H9 (cell line): ENCODE measurements at regions not wholly inside any gene's neighbourhood (a gene's known extent, or its start where the extent isn't known, plus 50 kb on each side); places are given as distances from the start of the nearest gene placed in this dataset.

Experiments used
- DNase-seq: peaks from one replicate; pipeline ENCODE4 v3.0.0-alpha.2; 2017
- H2AFZ ChIP-seq: one replicate; pipeline ENCODE4 v1.6.1; 2013; ENCODE audit warnings: mild to moderate bottlenecking, low read length, control low read depth, moderate library complexity
- H2AK5ac ChIP-seq: 2 replicates; pipeline ENCODE4 v1.6.1; 2013; ENCODE audit warnings: low read length, control low read depth, mixed read lengths; ENCODE audit not compliant: insufficient read length
- H2BK120ac ChIP-seq: one replicate; pipeline ENCODE4 v1.6.1; 2013; ENCODE audit warnings: low read depth, mild to moderate bottlenecking, low read length, control low read depth, inconsistent platforms; ENCODE audit not compliant: poor library complexity, severe bottlenecking
- H2BK12ac ChIP-seq: 2 replicates; pipeline ENCODE4 v1.6.1; 2013; ENCODE audit warnings: low read length, control low read depth, mixed read lengths, low read depth; ENCODE audit not compliant: insufficient read length
- H2BK15ac ChIP-seq: 2 replicates; pipeline ENCODE4 v1.6.1; 2013; ENCODE audit warnings: low read depth, low read length, control low read depth
- H2BK20ac ChIP-seq: one replicate; pipeline ENCODE4 v1.6.1; 2013; ENCODE audit warnings: low read depth, mild to moderate bottlenecking, low read length, control low read depth, inconsistent platforms; ENCODE audit not compliant: poor library complexity, severe bottlenecking
- H2BK5ac ChIP-seq: 2 replicates; pipeline ENCODE4 v1.6.1; 2013; ENCODE audit warnings: low read length, control low read depth, mixed read lengths; ENCODE audit not compliant: insufficient read length
- H3K14ac ChIP-seq: 2 replicates; pipeline ENCODE4 v1.6.1; 2013; ENCODE audit warnings: low read length, control low read depth; ENCODE audit not compliant: insufficient read depth
- H3K18ac ChIP-seq: 2 replicates; pipeline ENCODE4 v1.6.1; 2013; ENCODE audit warnings: low read depth, mild to moderate bottlenecking, mixed read lengths, low read length, control low read depth; ENCODE audit not compliant: insufficient read length
- H3K23ac ChIP-seq: 2 replicates; pipeline ENCODE4 v1.6.1; 2013; ENCODE audit warnings: low read length, control low read depth, mixed read lengths, low read depth; ENCODE audit not compliant: insufficient read length
- H3K23me2 ChIP-seq: 2 replicates; pipeline ENCODE4 v1.6.1; 2013; ENCODE audit warnings: low read depth, mild to moderate bottlenecking, mixed read lengths, low read length, control low read depth; ENCODE audit not compliant: insufficient read length, poor library complexity, severe bottlenecking
- H3K27ac ChIP-seq: 2 replicates; pipeline ENCODE4 v1.5.1; 2013; ENCODE audit warnings: low read length, control low read depth, mixed read lengths, low read depth; ENCODE audit not compliant: insufficient read length
- H3K27me3 ChIP-seq: 2 replicates; pipeline ENCODE4 v1.6.1; 2013; ENCODE audit warnings: low read length, control low read depth, inconsistent platforms; ENCODE audit not compliant: insufficient read depth
- H3K4ac ChIP-seq: 2 replicates; pipeline ENCODE4 v1.6.1; 2013; ENCODE audit warnings: low read depth, mild to moderate bottlenecking, control low read depth, inconsistent platforms, low read length, moderate library complexity
- H3K4me1 ChIP-seq: 2 replicates; pipeline ENCODE4 v1.6.1; 2013; ENCODE audit warnings: low read length, control low read depth, inconsistent platforms; ENCODE audit not compliant: insufficient read depth
- H3K4me2 ChIP-seq: 2 replicates; pipeline ENCODE4 v1.6.1; 2013; ENCODE audit warnings: low read length, control low read depth, mixed read lengths; ENCODE audit not compliant: insufficient read length, insufficient read depth
- H3K56ac ChIP-seq: 2 replicates; pipeline ENCODE4 v1.6.1; 2013; ENCODE audit warnings: low read depth, mild to moderate bottlenecking, mixed read lengths, low read length, control low read depth; ENCODE audit not compliant: insufficient read length
- H3K79me1 ChIP-seq: 2 replicates; pipeline ENCODE4 v1.6.1; 2013; ENCODE audit warnings: low read depth, mild to moderate bottlenecking, moderate library complexity, low read length, control low read depth, inconsistent platforms; ENCODE audit not compliant: insufficient read depth, poor library complexity, severe bottlenecking
- H3K79me2 ChIP-seq: 2 replicates; pipeline ENCODE4 v1.6.1; 2013; ENCODE audit warnings: low read length, control low read depth, inconsistent platforms; ENCODE audit not compliant: insufficient read depth
- H3K9ac ChIP-seq: 2 replicates; pipeline ENCODE4 v1.6.1; 2013; ENCODE audit warnings: low read length, control low read depth, mixed read lengths; ENCODE audit not compliant: insufficient read length; ENCODE audit errors: extremely low read depth
- H3K9me3 ChIP-seq: one replicate; pipeline ENCODE4 v1.6.1; 2013; ENCODE audit warnings: low read depth, low read length, inconsistent platforms; ENCODE audit not compliant: control insufficient read depth
- H3T11ph ChIP-seq: one replicate; pipeline ENCODE4 v1.6.1; 2013; ENCODE audit warnings: mild to moderate bottlenecking, low read length, control low read depth, inconsistent platforms
- H4K20me1 ChIP-seq: one replicate; pipeline ENCODE4 v1.6.1; 2013; ENCODE audit not compliant: control insufficient read depth, insufficient read length, insufficient read depth
- H4K5ac ChIP-seq: 2 replicates; pipeline ENCODE4 v1.6.1; 2013; ENCODE audit warnings: low read depth, mild to moderate bottlenecking, mixed read lengths, low read length, control low read depth; ENCODE audit not compliant: insufficient read length
- H4K8ac ChIP-seq: replicated peaks from 2 replicates; pipeline ENCODE4 v1.6.1; 2013; ENCODE audit warnings: low read length, control low read depth, mixed read lengths, low read depth; ENCODE audit not compliant: insufficient read length
- H4K91ac ChIP-seq: 2 replicates; pipeline ENCODE4 v1.6.1; 2013; ENCODE audit warnings: low read depth, mild to moderate bottlenecking, moderate library complexity, mixed read lengths, low read length, control low read depth; ENCODE audit not compliant: insufficient read length
- H3K27ac Mint-ChIP-seq, 3 experiments: 2 replicates in 2 of 3; 3 replicates in 1 of 3; pipeline ENCODE4 v1.8.0; 2020 to 2021; ENCODE audit warnings: mixed read lengths in 3 of 3, mild to moderate bottlenecking in 1 of 3, moderate library complexity in 1 of 3
- H3K27me3 Mint-ChIP-seq: 2 replicates; pipeline ENCODE4 v1.8.0; 2021; ENCODE audit warnings: low read depth, mild to moderate bottlenecking, moderate library complexity, mixed read lengths
- H3K36me3 Mint-ChIP-seq, 3 experiments: 2 replicates in 2 of 3; 3 replicates in 1 of 3; pipeline ENCODE4 v1.8.0; 2020 to 2021; ENCODE audit warnings: low read depth in 3 of 3, mixed read lengths in 3 of 3; ENCODE audit not compliant: insufficient read depth in 1 of 3
- H3K4me1 Mint-ChIP-seq, 2 experiments: 2 replicates each; pipeline ENCODE4 v1.8.0; 2020; ENCODE audit warnings: mixed read lengths in 2 of 2
- H3K4me3 Mint-ChIP-seq, 2 experiments: 2 replicates in 1 of 2; 3 replicates in 1 of 2; pipeline ENCODE4 v1.8.0; 2020 to 2021; ENCODE audit warnings: mild to moderate bottlenecking in 2 of 2, mixed read lengths in 2 of 2, moderate library complexity in 1 of 2
- H3K9me3 Mint-ChIP-seq, 2 experiments: 2 replicates in 1 of 2; 3 replicates in 1 of 2; pipeline ENCODE4 v1.8.0; 2020; ENCODE audit warnings: mild to moderate bottlenecking in 2 of 2, mixed read lengths in 2 of 2, moderate library complexity in 1 of 2
- WGBS: extraction: QIAGEN DNeasy Blood & Tissue Kit; methylation state at CpG from one replicate; pipeline ENCODE4 v1.1.7; 2013; ENCODE audit warnings: missing lambda C conversion rate, low lambda C conversion rate, mixed read lengths; ENCODE audit not compliant: insufficient read length; ENCODE audit errors: extremely low coverage; 5-methylcytosine and 5-hydroxymethylcytosine counted together
- TF ChIP-seq, protein P1 (sequence below): fragments of 200-600 bp; sonication (generic); conservative IDR thresholded peaks from 3 replicates; pipeline ENCODE4 v1.8.0; 2021; ENCODE audit warnings: antibody characterized with exemption, mild to moderate bottlenecking

DNA sequence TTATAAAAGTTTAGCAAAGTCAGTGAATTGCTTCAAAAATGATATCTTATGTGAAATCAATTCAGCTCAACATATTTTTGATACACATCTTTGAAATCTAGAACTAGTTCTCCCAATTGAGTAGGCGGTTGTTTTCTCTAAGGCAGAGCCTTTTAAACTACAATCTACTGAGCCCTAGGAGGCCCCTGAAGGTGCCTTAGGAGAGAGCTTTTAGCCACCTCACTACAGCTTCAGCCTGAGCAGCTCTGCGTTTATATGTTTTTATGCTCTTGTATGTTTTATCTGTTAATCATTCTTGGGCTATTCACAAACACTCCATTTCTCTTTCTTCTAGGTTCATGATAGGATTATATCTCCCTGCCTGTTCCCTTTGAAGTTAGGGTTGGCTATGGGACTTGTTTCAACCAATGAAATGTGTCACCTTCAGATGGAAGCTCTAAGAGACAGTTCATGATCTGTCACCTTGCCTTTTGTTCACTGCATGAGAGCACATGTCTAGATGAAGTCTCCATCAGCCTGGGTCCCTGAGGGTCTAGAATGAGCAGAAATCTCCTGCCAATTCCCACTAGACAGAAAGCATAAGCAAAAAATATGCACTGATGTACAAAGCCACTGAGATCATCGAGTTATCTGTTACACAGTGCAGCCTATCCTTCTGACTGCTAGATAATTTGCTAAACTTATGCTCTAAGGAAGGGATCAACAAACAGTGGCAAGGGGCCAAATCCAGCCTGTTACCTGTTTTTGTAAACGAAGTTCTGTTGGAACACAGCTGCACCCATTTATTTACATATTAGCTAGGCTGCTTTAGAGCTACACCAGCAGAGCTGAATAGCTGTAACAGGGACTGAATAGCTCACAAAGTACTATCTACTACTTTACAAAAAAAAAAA lies 128.5 kb upstream of the CDK1 start:
- no peak overlapping the region for H2BK15ac ChIP-seq
- no peak overlapping the region for H2BK120ac ChIP-seq
- H2AFZ ChIP-seq = no peak overlapping the region
- Mint-ChIP-seq H3K27ac (peak overlapping the region in 2 of 3 experiments; percentile 4 to 88; a peak in 3 of 7 replicates), H3K4me3 (no peak overlapping the region), H3K4me1 (peaks cover 29 to 31% of the 10 kb centered on the region in 2 experiments), H3K36me3 (no peaks in the 10 kb centered on the region; a peak in 1 of 7 replicates), H3K27me3 (no peaks in the 10 kb centered on the region), H3K9me3 (no peaks in the 10 kb centered on the region; a peak in 1 of 5 replicates)
- H2BK12ac ChIP-seq = no peak overlapping the region
- no peaks in the 10 kb centered on the region for H3K27me3 ChIP-seq
- H3K27ac ChIP-seq = no peak overlapping the region
- no peak overlapping the region for H2BK5ac ChIP-seq
- no peak overlapping the region for H3T11ph ChIP-seq
- H3K56ac ChIP-seq = no peak overlapping the region
- no peak overlapping the region for H4K5ac ChIP-seq
- H4K91ac ChIP-seq = no peak overlapping the region
- H3K9me3 ChIP-seq = no peaks in the 10 kb centered on the region
- no peak overlapping the region for H4K8ac ChIP-seq
- WGBS = no CpG with 5 or more reads among the region's 4 CpGs
- H3K4me1 ChIP-seq = peaks cover 7% of the 10 kb centered on the region; the same call in 1 of the 2 replicates
- no peak overlapping the region for H3K14ac ChIP-seq
- H4K20me1 ChIP-seq = no peaks in the 10 kb centered on the region
- no peak overlapping the region for H2BK20ac ChIP-seq
- TF ChIP-seq, protein P1, sequence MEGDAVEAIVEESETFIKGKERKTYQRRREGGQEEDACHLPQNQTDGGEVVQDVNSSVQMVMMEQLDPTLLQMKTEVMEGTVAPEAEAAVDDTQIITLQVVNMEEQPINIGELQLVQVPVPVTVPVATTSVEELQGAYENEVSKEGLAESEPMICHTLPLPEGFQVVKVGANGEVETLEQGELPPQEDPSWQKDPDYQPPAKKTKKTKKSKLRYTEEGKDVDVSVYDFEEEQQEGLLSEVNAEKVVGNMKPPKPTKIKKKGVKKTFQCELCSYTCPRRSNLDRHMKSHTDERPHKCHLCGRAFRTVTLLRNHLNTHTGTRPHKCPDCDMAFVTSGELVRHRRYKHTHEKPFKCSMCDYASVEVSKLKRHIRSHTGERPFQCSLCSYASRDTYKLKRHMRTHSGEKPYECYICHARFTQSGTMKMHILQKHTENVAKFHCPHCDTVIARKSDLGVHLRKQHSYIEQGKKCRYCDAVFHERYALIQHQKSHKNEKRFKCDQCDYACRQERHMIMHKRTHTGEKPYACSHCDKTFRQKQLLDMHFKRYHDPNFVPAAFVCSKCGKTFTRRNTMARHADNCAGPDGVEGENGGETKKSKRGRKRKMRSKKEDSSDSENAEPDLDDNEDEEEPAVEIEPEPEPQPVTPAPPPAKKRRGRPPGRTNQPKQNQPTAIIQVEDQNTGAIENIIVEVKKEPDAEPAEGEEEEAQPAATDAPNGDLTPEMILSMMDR = no peak
- no peak overlapping the region for H3K4ac ChIP-seq
- H3K79me1 ChIP-seq = no peaks in the 10 kb centered on the region
- no peak overlapping the region for H3K23ac ChIP-seq
- H2AK5ac ChIP-seq = no peak overlapping the region
- H3K79me2 ChIP-seq = no peaks in the 10 kb centered on the region
- no peak overlapping the region for H3K4me2 ChIP-seq
- DNase-seq = no peak
- no peak overlapping the region for H3K9ac ChIP-seq
- no peaks in the 10 kb centered on the region for H3K23me2 ChIP-seq
- no peak overlapping the region for H3K18ac ChIP-seq
